ENCODE measurements at regions not wholly inside any gene's neighbourhood (a gene's known extent, or its start where the extent isn't known, plus 50 kb on each side); places are given as distances from the start of the nearest gene placed in this dataset.

DNA sequence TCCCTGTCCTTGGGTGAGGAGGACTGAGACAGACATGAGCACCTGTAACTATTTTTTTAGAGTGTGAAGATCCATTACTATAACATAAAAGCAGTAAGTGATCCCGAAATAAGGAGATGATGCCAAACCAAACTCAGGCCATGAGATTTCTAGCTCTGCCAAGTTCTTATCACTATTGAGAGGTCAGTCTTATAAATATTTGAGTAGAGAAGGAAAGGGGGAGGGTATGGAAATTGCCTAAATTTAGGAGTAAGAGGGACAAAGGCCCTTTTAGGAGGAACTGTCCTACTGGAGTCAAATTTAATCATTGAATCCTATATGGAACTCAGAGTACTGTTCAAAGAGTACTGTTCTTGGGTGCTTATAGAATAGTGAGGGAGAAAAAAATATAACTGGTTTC is 326.9 kb upstream of the NAALADL2 start:
- Histone ChIP-seq H3K4me3 (no peak overlapping the region), H3K27me3 (no peaks in the 10 kb centered on the region), H4K20me1 (no peaks in the 10 kb centered on the region), H3K4me1 (no peaks in the 10 kb centered on the region), H3K9me3 (no peaks in the 10 kb centered on the region), H3K27ac (no peak overlapping the region), H3K9ac (no peak overlapping the region), H3K36me3 (no peaks in the 10 kb centered on the region), H3K4me2 (no peak overlapping the region)
- TF ChIP-seq Cebpa-rat (IDR thresholded peaks at IDR 0.05) = no peak

DNA sequence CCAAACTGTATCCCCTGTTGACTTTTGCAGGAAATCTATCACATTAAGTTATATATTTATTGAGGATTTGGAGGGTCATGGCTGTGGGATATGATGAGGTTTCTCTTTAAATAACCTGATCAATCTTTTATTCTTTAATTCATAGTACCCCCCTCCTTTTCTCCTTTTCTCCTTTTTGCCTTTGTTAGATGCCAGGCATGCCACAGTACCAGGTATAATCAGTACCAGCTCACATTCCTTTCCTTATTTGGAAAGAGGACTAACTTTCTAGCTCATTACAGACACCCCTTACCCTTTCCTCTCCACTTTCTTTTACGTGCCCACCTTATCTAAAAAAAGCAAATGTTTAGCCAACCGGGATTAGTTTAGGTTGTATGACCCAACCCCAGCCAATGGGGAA is 326.4 kb upstream of the NAALADL2 start:
- TF ChIP-seq Cebpa-rat (IDR thresholded peaks at IDR 0.05) = no peak

DNA sequence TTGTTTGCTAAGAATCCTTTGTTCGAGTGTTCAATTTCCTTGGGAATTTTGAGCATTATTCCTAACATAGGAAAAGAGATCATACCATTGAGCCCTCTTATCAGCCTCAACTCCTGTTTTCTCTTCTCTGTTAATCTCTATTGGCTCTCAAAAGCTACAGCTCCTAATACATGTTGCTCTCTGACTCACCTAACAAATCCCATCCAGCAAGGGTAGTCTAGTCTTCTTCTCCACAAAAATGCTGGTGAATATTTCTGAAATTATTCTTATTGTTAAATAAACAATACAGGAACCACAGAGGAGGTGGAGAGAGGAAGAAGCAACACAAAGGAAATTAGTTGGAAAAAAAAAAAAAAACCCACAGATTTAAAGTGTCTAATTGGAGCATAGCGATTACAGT is 325.8 kb upstream of the NAALADL2 start:
- H3K4me1 ChIP-seq = no peaks in the 10 kb centered on the region
- no peak overlapping the region for H3K4me2 ChIP-seq
- no peak overlapping the region for H3K27ac ChIP-seq
- H3K9me3 ChIP-seq = no peaks in the 10 kb centered on the region
- H3K9ac ChIP-seq = no peak overlapping the region
- H3K36me3 ChIP-seq = no peaks in the 10 kb centered on the region
- no peak overlapping the region for H3K4me3 ChIP-seq
- H4K20me1 ChIP-seq = no peaks in the 10 kb centered on the region
- TF ChIP-seq Cebpa-rat (IDR thresholded peaks at IDR 0.05) = no peak
- H3K27me3 ChIP-seq = no peaks in the 10 kb centered on the region

More for the DNA sequence above, 326.4 kb upstream of the NAALADL2 start:
- no peak overlapping the region for H3K4me2 ChIP-seq
- no peak overlapping the region for H3K27ac ChIP-seq
- no peaks in the 10 kb centered on the region for H3K36me3 ChIP-seq
- H3K9me3 ChIP-seq = no peaks in the 10 kb centered on the region
- H3K27me3 ChIP-seq = no peaks in the 10 kb centered on the region
- H3K4me3 ChIP-seq = no peak overlapping the region
- no peak overlapping the region for H3K9ac ChIP-seq
- H3K4me1 ChIP-seq = no peaks in the 10 kb centered on the region
- no peaks in the 10 kb centered on the region for H4K20me1 ChIP-seq

DNA sequence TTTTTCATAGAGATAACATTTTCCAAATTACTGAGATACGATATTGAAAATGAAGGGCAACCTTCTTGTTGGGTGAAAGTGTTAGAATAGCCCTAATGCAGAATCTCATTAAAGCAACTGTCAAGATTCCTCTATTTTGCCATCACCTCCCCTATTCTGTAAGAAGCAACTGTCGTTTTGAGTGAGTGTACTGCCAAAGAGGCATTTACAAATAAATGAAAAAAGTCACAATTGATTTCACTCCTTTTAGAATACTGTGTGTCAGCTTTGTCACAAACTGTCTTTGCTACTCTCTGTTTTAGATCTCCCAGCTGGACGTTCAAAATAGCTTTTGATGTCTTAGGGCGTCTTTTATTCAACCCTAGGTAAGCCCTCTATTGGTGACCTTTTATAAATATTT is 322.8 kb upstream of the NAALADL2 start:
- H3K4me3 ChIP-seq = no peak overlapping the region
- H3K4me2 ChIP-seq = no peak overlapping the region
- H3K9me3 ChIP-seq = no peaks in the 10 kb centered on the region
- H3K4me1 ChIP-seq = peaks cover 6% of the 10 kb centered on the region
- H3K9ac ChIP-seq = no peak overlapping the region
- no peaks in the 10 kb centered on the region for H4K20me1 ChIP-seq
- no peak overlapping the region for H3K27ac ChIP-seq
- no peaks in the 10 kb centered on the region for H3K27me3 ChIP-seq
- TF ChIP-seq Cebpa-rat (IDR thresholded peaks at IDR 0.05) = no peak
- H3K36me3 ChIP-seq = no peaks in the 10 kb centered on the region

DNA sequence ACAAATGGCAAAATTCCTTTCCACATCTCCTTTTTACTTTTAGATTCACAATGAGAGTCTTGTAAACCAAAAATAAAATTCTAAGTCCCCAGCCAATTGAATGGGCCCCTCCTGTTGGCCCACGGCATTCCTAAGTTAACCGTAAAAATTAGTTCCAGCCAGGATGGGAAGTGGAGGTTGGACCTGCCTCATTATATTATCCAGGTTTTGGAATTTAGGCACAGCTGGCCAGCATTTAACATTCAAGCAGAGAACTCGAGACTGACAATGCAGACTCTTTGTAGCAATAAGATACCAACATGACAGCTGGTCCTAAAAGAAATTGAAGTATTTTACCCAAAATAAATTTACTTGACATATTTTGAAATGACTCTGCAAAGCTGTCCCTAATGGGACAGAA is 321.0 kb upstream of the NAALADL2 start:
- no peak overlapping the region for H3K4me3 ChIP-seq
- H3K9ac ChIP-seq = no peak overlapping the region
- no peak overlapping the region for H3K27ac ChIP-seq
- H3K4me2 ChIP-seq = no peak overlapping the region
- H3K27me3 ChIP-seq = no peaks in the 10 kb centered on the region
- no peaks in the 10 kb centered on the region for H3K9me3 ChIP-seq
- TF ChIP-seq Cebpa-rat (IDR thresholded peaks at IDR 0.05) = no peak
- no peaks in the 10 kb centered on the region for H4K20me1 ChIP-seq
- H3K36me3 ChIP-seq = no peaks in the 10 kb centered on the region
- peaks cover 6% of the 10 kb centered on the region for H3K4me1 ChIP-seq

GRCh38 chr3:174540116-174540908 is 318.8 kb upstream of the NAALADL2 start:
- no peaks in the 10 kb centered on the region for H4K20me1 ChIP-seq
- peaks cover 6% of the 10 kb centered on the region for H3K4me1 ChIP-seq
- H3K4me3 ChIP-seq = no peak overlapping the region
- no peak overlapping the region for H3K27ac ChIP-seq
- H3K27me3 ChIP-seq = no peaks in the 10 kb centered on the region
- H3K36me3 ChIP-seq = no peaks in the 10 kb centered on the region
- no peaks in the 10 kb centered on the region for H3K9me3 ChIP-seq
- no peak overlapping the region for H3K9ac ChIP-seq
- no peak for TF ChIP-seq Cebpa-rat (IDR thresholded peaks at IDR 0.05)
- peak overlapping the region; percentile 21 for H3K4me2 ChIP-seq

DNA sequence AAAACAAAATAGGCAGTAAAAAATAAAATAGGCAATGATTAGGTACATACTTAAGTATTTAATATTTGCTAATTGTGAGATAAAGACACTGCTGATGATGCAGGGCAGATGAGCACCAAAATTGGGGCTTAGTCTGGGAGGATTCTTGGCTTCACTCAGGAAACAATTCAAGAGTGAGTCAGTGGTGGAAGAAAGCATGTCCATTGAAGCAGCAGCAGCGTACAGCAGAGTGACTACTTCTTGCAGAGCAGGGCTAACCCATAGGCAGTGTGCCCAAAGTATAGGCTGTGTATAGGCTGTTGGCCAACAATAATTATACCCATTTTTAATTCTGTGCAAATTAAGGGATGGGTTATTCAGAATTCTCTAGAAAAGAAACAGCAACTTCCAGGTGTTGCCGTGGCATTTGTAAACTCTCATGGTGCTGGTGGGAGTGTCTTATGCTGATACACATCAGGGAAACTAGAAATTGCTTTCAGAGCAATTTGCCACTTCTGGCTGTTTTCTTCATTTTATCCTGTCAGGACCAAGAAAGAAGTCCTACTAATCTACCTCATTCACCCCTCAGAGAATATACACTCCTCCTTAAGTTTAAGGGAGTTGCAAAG is 317.3 kb upstream of the NAALADL2 start:
- no peak for TF ChIP-seq Cebpa-rat (IDR thresholded peaks at IDR 0.05)
- Histone ChIP-seq H3K9ac (no peak overlapping the region), H3K36me3 (no peaks in the 10 kb centered on the region), H3K9me3 (no peaks in the 10 kb centered on the region), H3K4me2 (no peak overlapping the region), H3K27ac (no peak overlapping the region), H4K20me1 (no peaks in the 10 kb centered on the region), H3K4me3 (no peak overlapping the region), H3K27me3 (no peaks in the 10 kb centered on the region), H3K4me1 (peaks cover 6% of the 10 kb centered on the region)

GRCh38 chr3:174547801-174548435 is 311.2 kb upstream of the NAALADL2 start:
- Histone ChIP-seq H4K20me1 (no peaks in the 10 kb centered on the region), H3K4me3 (no peak overlapping the region), H3K27ac (0 out of 2 replicates have a peak overlapping the region, but pooled peaks have one; percentile 8), H3K27me3 (no peaks in the 10 kb centered on the region), H3K4me2 (peak overlapping the region; percentile 53), H3K4me1 (peaks cover 20% of the 10 kb centered on the region), H3K36me3 (no peaks in the 10 kb centered on the region), H3K9ac (no peak overlapping the region), H3K9me3 (no peaks in the 10 kb centered on the region)
- TF ChIP-seq Cebpa-rat (IDR thresholded peaks at IDR 0.05) = no peak

GRCh38 chr3:174548841-174549623 is 310.1 kb upstream of the NAALADL2 start:
- Histone ChIP-seq H3K27me3 (no peaks in the 10 kb centered on the region), H3K4me3 (no peak overlapping the region), H4K20me1 (no peaks in the 10 kb centered on the region), H3K4me2 (no peak overlapping the region), H3K4me1 (peaks cover 20% of the 10 kb centered on the region), H3K27ac (no peak overlapping the region), H3K9ac (no peak overlapping the region), H3K9me3 (no peaks in the 10 kb centered on the region), H3K36me3 (no peaks in the 10 kb centered on the region)
- no peak for TF ChIP-seq Cebpa-rat (IDR thresholded peaks at IDR 0.05)

Data from BLaER1 (cell line).